Dendritic cell treated with granulocyte-macrophage colony-stimulating factor and Interleukin-4, amounts not matched to agents 40 ng/mL and 50 ng/mL, for 4 days (primary cell): ENCODE measurements at regions not wholly inside any gene's neighbourhood (a gene's known extent, or its start where the extent isn't known, plus 50 kb on each side); places are given as distances from the start of the nearest gene placed in this dataset.

ENCODE experiments used
- H3K27ac Mint-ChIP-seq: one replicate; pipeline ENCODE4 v1.8.0; 2022; ENCODE audit warnings: mild to moderate bottlenecking, mixed read lengths
- H3K27me3 Mint-ChIP-seq: one replicate; pipeline ENCODE4 v1.8.0; 2022; ENCODE audit warnings: mild to moderate bottlenecking, mixed read lengths
- H3K36me3 Mint-ChIP-seq: one replicate; pipeline ENCODE4 v1.8.0; 2022; ENCODE audit warnings: low read depth, mixed read lengths
- H3K4me1 Mint-ChIP-seq: one replicate; pipeline ENCODE4 v1.8.0; 2022; ENCODE audit warnings: low read depth, mixed read lengths
- H3K4me3 Mint-ChIP-seq: one replicate; pipeline ENCODE4 v1.8.0; 2022; ENCODE audit warnings: mild to moderate bottlenecking, moderate library complexity, mixed read lengths
- H3K9me3 Mint-ChIP-seq: one replicate; pipeline ENCODE4 v1.8.0; 2022; ENCODE audit warnings: mixed read lengths
- intact Hi-C: fragments of 100-400 bp; cut with micrococcal nuclease; formaldehyde crosslinking; loops from one replicate; pipeline ENCODE4 v1.15.0; 2022

- peaks cover 2% of the 10 kb centered on the region for H3K27me3 Mint-ChIP-seq
- intact Hi-C loops: no loop called here
- no peaks in the 10 kb centered on the region for H3K36me3 Mint-ChIP-seq
- H3K27ac Mint-ChIP-seq: no peak overlapping the region
- H3K4me1 Mint-ChIP-seq: no peaks in the 10 kb centered on the region
- no peak overlapping the region for H3K4me3 Mint-ChIP-seq
- no peaks in the 10 kb centered on the region for H3K9me3 Mint-ChIP-seq
Observed at GRCh38 chr17:79546386-79546785, 64.5 kb downstream of the RBFOX3 start.

- Mint-ChIP-seq H3K27me3 (peaks cover 2% of the 10 kb centered on the region), H3K4me3 (no peak overlapping the region), H3K36me3 (no peaks in the 10 kb centered on the region), H3K9me3 (no peaks in the 10 kb centered on the region), H3K4me1 (no peaks in the 10 kb centered on the region), H3K27ac (no peak overlapping the region)
- intact Hi-C loops: no loop called here
Observed at GRCh38 chr17:79545251-79546005, 65.4 kb downstream of the RBFOX3 start.

GRCh38 chr17:79544142-79544914 lies 66.5 kb downstream of the RBFOX3 start:
- Mint-ChIP-seq H3K36me3 (no peaks in the 10 kb centered on the region), H3K4me3 (no peak overlapping the region), H3K27ac (no peak overlapping the region), H3K27me3 (peaks cover 2% of the 10 kb centered on the region), H3K9me3 (no peaks in the 10 kb centered on the region), H3K4me1 (no peaks in the 10 kb centered on the region)
- intact Hi-C loops: no loop called here

- Mint-ChIP-seq H3K27ac (no peak overlapping the region), H3K36me3 (no peaks in the 10 kb centered on the region), H3K4me3 (no peak overlapping the region), H3K9me3 (no peaks in the 10 kb centered on the region), H3K27me3 (peaks cover 2% of the 10 kb centered on the region), H3K4me1 (no peaks in the 10 kb centered on the region)
- intact Hi-C loops: no loop called here
Observed at GRCh38 chr17:79543531-79543930, 67.3 kb downstream of the RBFOX3 start.

- H3K36me3 Mint-ChIP-seq: no peaks in the 10 kb centered on the region
- intact Hi-C loops: no loop called here
- H3K27me3 Mint-ChIP-seq: peaks cover 2% of the 10 kb centered on the region
- no peaks in the 10 kb centered on the region for H3K9me3 Mint-ChIP-seq
- H3K27ac Mint-ChIP-seq: no peak overlapping the region
- H3K4me3 Mint-ChIP-seq: no peak overlapping the region
- no peaks in the 10 kb centered on the region for H3K4me1 Mint-ChIP-seq
Observed at GRCh38 chr17:79542718-79543117, 68.1 kb downstream of the RBFOX3 start.

- Mint-ChIP-seq H3K4me1 (no peaks in the 10 kb centered on the region), H3K27me3 (peaks cover 2% of the 10 kb centered on the region), H3K27ac (no peak overlapping the region), H3K36me3 (no peaks in the 10 kb centered on the region), H3K4me3 (no peak overlapping the region), H3K9me3 (no peaks in the 10 kb centered on the region)
- intact Hi-C loops: no loop called here
Observed at GRCh38 chr17:79541056-79541850, 69.6 kb downstream of the RBFOX3 start.

GRCh38 chr17:79539944-79540705 lies 70.7 kb downstream of the RBFOX3 start:
- H3K27ac Mint-ChIP-seq: no peak overlapping the region
- H3K4me1 Mint-ChIP-seq: no peaks in the 10 kb centered on the region
- intact Hi-C loops: no loop called here

GRCh38 chr17:79538291-79538690 lies 72.6 kb downstream of the RBFOX3 start:
- no peaks in the 10 kb centered on the region for H3K9me3 Mint-ChIP-seq
- no peaks in the 10 kb centered on the region for H3K36me3 Mint-ChIP-seq
- H3K27ac Mint-ChIP-seq: no peak overlapping the region
- H3K4me3 Mint-ChIP-seq: no peak overlapping the region
- intact Hi-C loops: no loop called here
- H3K27me3 Mint-ChIP-seq: peaks cover 4% of the 10 kb centered on the region
- H3K4me1 Mint-ChIP-seq: no peaks in the 10 kb centered on the region

More at GRCh38 chr17:79539944-79540705, 70.7 kb downstream of the RBFOX3 start:
- Mint-ChIP-seq H3K4me3 (no peak overlapping the region), H3K27me3 (peaks cover 4% of the 10 kb centered on the region), H3K9me3 (no peaks in the 10 kb centered on the region), H3K36me3 (no peaks in the 10 kb centered on the region)

GRCh38 chr17:79537686-79538085 lies 73.2 kb downstream of the RBFOX3 start:
- Mint-ChIP-seq H3K27me3 (peaks cover 4% of the 10 kb centered on the region), H3K9me3 (no peaks in the 10 kb centered on the region), H3K27ac (no peak overlapping the region), H3K4me1 (no peaks in the 10 kb centered on the region), H3K36me3 (no peaks in the 10 kb centered on the region), H3K4me3 (no peak overlapping the region)
- intact Hi-C loops: no loop called here

- no peak overlapping the region for H3K4me3 Mint-ChIP-seq
- intact Hi-C loops: no loop called here
- H3K27me3 Mint-ChIP-seq: peaks cover 4% of the 10 kb centered on the region
- no peak overlapping the region for H3K27ac Mint-ChIP-seq
- H3K4me1 Mint-ChIP-seq: no peaks in the 10 kb centered on the region
- H3K9me3 Mint-ChIP-seq: no peaks in the 10 kb centered on the region
- no peaks in the 10 kb centered on the region for H3K36me3 Mint-ChIP-seq
Observed at GRCh38 chr17:79537061-79537460, 73.8 kb downstream of the RBFOX3 start.

- H3K36me3 Mint-ChIP-seq: no peaks in the 10 kb centered on the region
- H3K4me3 Mint-ChIP-seq: no peak overlapping the region
- H3K27ac Mint-ChIP-seq: no peak overlapping the region
- no peaks in the 10 kb centered on the region for H3K4me1 Mint-ChIP-seq
- no peaks in the 10 kb centered on the region for H3K9me3 Mint-ChIP-seq
- peaks cover 4% of the 10 kb centered on the region for H3K27me3 Mint-ChIP-seq
- intact Hi-C loops: no loop called here
Observed at GRCh38 chr17:79536212-79536840, 74.5 kb downstream of the RBFOX3 start.

- no peak overlapping the region for H3K4me3 Mint-ChIP-seq
- H3K27ac Mint-ChIP-seq: no peak overlapping the region
- no peaks in the 10 kb centered on the region for H3K9me3 Mint-ChIP-seq
- intact Hi-C loops: no loop called here
- H3K27me3 Mint-ChIP-seq: peaks cover 4% of the 10 kb centered on the region
- no peaks in the 10 kb centered on the region for H3K4me1 Mint-ChIP-seq
- H3K36me3 Mint-ChIP-seq: no peaks in the 10 kb centered on the region
Observed at GRCh38 chr17:79535728-79536025, 75.2 kb downstream of the RBFOX3 start.
